ENCODE measurements at regions not wholly inside any gene's neighbourhood (a gene's known extent, or its start where the extent isn't known, plus 50 kb on each side); places are given as distances from the start of the nearest gene placed in this dataset.

GRCh38 chr1:56313560-56313959 is 265.8 kb downstream of the PLPP3 start:
- no peak for DNase-seq (ENCODE audit: low spot score)

- DNase-seq (ENCODE audit: low spot score), result no peak
These were observed 267.6 kb downstream of the PLPP3 start for GRCh38 chr1:56311766-56312165.

DNA sequence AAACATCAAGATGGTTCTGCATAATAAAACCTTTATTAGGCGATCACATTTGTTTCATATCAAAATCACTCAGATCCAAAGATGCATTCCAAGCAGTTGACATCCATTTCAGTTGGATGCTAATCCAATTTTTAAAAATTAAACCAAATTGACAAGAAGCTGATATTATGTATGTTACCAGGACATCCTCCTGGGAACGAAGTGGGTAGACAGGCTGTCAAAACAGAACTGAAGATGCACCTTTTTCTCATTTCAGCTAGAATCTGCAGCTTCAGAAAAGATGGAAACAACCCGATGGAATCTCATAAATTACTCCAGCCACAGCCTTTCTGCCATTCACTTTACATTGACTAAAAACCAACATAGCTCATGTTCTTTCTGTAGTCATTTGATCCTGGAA is 268.4 kb downstream of the PLPP3 start:
- DNase-seq (ENCODE audit: low spot score), result no peak

DNA sequence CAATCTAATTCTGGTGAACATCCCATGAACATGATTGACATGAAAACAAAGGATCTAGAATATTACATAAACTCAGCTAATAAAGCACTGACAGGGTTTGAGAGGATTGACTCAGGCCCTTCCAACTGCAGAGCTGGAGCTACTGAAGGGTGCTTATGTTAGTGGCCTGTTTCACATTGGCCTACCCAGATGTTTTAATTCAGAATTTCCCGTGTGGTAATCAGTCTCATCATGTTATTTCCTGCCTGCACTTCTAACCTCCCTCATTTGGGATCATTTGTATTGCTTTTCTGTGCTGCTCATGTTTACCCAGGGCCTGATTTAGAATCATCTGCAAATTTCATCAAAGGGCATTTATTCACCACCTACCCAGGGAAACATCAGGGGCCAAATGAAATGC is 270.3 kb downstream of the PLPP3 start:
- no peak for DNase-seq (ENCODE audit: low spot score)

GRCh38 chr1:56304975-56305374 is 274.4 kb downstream of the PLPP3 start:
- DNase-seq (ENCODE audit: low spot score), result no peak

- no peak for DNase-seq (ENCODE audit: low spot score)
These were observed 275.6 kb downstream of the PLPP3 start for GRCh38 chr1:56303805-56304204.

DNA sequence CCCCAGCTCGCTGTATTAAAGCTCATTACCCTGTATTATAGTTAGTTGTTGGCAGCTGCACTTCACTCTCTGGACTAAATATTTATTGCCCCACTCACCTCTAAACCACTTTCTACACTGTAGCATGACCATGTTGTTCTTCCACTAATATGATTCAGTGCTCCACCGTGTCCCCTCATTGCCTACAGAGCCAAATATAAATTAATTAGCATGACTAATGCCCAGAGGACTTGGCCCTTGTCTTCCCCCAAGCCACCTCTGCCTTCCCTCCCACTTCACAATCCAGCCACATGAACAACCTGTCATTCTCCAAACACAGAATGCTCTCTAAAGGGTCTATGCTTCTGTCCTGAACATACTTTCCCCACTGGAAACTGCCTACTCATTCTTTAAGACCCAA is 276.5 kb downstream of the PLPP3 start:
- no peak for DNase-seq (ENCODE audit: low spot score)

DNA sequence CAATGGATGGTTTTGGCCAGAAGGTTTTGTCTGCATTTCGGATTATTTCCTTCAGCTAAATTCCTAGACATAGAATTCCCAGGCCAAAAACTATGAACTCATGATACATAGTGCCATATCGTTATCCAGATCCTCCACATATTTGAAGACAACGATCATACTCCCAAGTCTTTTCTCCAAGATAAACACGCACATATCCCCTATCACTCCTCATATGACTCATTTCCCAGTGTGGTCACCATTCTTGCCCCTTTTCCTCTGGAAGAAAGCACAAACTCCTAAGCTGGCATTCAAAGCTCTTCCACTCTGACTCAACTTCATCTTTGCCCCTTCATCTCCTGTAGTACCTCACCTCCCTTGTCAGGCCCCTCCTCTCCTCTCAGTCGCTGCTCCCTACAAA is 277.6 kb downstream of the PLPP3 start:
- DNase-seq (ENCODE audit: low spot score), result no peak

- DNase-seq (ENCODE audit: low spot score), result no peak
These were observed 278.5 kb downstream of the PLPP3 start for GRCh38 chr1:56300836-56301235.

- DNase-seq (ENCODE audit: low spot score), result no peak
These were observed 280.5 kb downstream of the PLPP3 start for GRCh38 chr1:56298866-56299265.

- DNase-seq (ENCODE audit: low spot score), result no peak
These were observed 281.5 kb downstream of the PLPP3 start for GRCh38 chr1:56297904-56298303.

GRCh38 chr1:56297208-56297607 is 282.2 kb downstream of the PLPP3 start:
- DNase-seq (ENCODE audit: low spot score), result no peak

DNA sequence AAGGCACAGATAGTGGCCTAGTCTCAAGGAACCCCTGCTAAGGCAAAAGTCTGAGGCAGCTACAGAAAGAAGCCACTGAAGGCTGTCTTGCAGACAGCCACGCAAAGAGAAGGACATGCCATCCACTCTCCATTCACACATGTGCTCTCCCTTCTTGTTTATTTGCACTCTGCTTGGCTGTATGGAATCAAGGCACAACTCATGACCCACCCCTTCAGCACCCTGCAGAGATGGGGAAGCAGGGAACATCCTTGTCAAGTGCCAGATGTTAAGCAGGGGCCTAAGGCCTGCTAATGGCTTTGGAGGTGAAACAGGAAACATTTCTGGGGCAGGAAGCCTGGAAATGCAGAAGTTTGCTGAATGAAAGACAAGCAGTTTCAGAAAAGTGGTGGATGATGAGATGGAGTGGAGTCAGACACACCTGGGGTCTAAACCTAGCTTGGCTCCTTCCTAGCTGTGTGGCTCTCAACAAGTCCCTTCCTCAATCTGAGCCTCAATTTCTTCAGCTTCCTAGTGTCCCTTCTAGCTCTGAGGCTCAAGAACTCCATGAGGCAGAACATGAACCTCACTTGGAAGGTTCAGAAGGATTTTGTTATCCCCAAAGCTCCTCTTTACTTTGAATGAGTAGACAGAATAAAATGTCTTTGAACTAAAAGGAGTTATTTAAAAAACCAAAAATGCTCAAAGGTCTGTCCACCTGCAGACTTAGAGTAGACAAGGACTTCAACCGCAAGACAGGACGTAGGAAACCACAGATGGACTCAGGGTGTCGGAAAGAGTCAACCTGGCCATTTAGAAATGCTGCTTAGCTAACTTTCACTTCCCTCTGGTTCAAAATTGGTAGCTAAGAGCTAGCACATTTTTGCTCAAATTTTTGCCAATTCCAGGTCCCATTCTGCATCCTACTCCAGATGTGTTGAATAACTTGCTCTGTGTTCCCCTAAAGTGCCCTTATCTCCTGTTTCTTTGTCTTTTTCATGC is 283.1 kb downstream of the PLPP3 start:
- DNase-seq (ENCODE audit: low spot score), result no peak

- DNase-seq (ENCODE audit: low spot score), result no peak
These were observed 287.9 kb downstream of the PLPP3 start for GRCh38 chr1:56291374-56291919.

GRCh38 chr1:56289260-56289659 is 290.1 kb downstream of the PLPP3 start:
- no peak for DNase-seq (ENCODE audit: low spot score)

- peak; percentile 5 for DNase-seq (ENCODE audit: low spot score)
These were observed 291.6 kb downstream of the PLPP3 start for GRCh38 chr1:56287721-56288120.

DNA sequence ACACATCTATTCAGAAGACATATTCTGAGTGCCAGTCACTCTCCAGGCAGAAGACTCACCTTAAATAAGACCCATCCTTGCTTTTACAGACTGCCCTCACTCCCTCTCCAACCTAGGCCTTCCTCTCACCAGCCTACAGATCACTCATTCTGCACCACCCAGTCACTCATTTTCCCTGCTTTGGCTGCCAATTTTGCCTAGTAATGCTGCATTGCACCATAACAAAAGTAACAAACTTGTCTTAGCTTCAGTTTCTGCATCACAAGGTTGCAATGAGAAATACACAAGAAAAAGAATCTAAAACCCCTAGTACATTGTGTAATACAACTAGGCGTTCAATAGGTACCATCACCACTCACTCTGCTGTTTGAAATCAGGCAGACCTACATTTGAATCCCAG is 292.4 kb downstream of the PLPP3 start:
- no peak for DNase-seq (ENCODE audit: low spot score)

DNA sequence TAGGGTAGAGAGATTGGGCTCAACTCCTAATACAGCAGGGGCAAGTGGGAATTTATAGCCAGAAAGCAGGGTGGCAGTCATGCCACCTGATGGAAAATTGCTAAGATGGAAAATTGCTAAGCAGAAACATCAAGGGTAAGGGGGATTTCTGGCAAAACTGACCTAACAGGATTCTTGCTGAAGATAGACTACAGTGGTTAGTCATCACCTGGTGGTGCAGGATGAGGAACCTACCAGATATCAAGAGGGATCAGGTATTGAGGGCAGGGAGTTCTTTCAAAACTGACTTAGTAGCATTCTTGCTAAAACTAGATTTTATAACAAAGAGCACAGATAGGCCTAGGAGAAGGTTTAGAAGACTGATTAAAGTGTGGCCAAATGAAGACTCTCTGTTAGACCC is 292.9 kb downstream of the PLPP3 start:
- DNase-seq (ENCODE audit: low spot score), result no peak

DNA sequence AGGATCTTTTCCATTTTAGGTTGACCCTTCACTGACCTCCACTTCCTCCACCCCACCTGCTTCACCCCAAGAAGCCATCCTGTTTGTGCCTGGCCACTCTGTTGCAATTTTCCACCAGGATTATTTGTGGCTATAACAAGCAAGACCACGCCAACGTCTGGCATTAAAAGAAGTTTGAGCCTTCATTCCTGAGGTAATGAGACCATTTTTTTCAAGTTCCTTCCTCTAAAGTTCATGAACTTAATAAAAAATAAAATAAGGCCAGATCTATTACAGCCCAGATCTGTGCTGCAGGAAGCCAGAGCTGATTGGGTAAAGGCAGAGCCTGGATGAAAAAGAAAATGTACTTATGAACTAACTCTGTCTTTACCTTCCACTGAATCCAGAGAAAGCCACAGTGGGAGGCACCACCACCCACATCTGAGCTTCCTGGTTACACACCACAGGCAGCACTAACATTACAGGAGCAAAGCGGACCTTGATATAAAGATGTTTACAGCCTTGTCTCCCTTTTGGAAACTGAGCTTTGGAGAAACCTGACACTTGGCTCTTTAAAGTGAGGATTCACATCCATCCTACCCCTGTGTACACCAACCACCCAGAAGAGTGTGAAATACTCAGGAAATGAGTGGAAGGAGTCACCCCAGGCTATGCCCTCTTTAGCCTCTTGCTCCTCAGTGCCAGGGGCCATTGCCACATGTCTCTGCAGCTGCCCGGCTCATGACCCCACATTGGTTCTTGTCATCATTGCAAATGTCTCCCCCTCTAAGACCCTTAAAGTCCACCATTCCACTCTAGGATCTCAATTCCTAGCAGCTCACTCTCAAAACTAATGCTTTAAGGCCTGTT is 293.6 kb downstream of the PLPP3 start:
- no peak for DNase-seq (ENCODE audit: low spot score)

DNA sequence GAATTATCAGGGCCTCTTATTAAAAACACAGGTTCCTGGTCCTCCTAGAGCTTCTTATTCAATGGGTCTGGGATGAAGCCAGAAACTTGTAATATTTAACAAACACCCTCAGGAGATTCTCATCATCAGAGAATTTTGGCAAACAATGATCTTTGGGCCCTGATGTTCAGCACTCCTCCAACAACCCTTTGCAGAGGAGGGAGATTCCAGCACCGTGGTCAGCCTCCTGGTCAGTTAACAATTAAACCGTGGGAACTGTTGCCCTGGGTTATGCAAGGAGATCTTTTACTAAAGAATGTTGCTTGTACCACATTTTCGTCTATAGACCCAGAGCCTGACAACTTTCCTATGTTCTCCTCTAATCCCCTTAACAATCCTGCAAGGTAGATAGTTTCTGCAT is 294.4 kb downstream of the PLPP3 start:
- no peak for DNase-seq (ENCODE audit: low spot score)

DNA sequence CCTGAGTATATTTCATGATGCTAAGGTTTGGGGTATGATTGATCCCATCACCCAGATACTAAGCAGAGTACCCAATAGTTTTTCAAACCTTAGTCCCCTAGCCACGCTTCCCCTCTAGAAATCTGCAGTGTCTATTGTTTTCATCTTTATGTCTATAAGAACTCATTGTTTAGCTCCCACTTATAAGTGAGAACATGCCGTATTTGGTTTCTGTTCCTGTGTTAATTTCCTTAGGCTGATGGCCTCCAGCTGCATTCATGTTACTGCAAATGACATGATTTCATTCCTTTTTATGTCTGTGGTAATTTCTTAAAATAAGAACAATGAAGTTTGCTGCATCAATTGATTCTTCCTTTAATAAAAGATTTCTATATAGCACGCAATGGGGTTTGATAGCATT is 301.3 kb downstream of the PLPP3 start:
- no peak for DNase-seq (ENCODE audit: low spot score)

GRCh38 chr1:56268519-56269140 is 310.7 kb downstream of the PLPP3 start:
- DNase-seq (ENCODE audit: low spot score), result no peak

Data from globus pallidus (tissue), 1 donor.